ENCODE measurements at regions not wholly inside any gene's neighbourhood (a gene's known extent, or its start where the extent isn't known, plus 50 kb on each side); places are given as distances from the start of the nearest gene placed in this dataset.

DNA sequence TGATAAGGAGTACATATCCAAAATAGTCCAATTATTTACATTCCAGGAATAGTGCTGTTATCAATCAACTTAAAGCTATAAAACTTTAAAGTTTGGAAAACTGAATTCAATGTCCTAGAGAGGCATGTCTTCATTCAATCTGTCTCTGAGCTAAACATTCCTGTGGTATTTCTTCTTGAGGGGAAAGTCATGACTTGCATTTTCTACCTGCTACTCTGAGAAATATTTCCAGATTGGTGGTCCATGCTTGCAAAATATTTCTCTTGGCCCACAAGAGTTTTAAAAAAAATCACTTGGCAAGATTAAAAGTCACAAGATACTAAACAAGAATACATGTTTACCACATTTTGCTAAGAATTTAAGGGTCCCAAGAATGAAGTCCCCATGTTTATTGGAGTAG, 63.6 kb upstream of the HGF start:
- TF ChIP-seq CTCF (IDR thresholded peaks at IDR 0.05; ENCODE audit: low read depth, low read length, missing input control), result no peak
- no peak for TF ChIP-seq SP1 (IDR thresholded peaks at IDR 0.05)
- TF ChIP-seq EGR1 (IDR thresholded peaks at IDR 0.05; ENCODE audit: low read depth in 2 of 2), result no peak
- TF ChIP-seq, protein P1, sequence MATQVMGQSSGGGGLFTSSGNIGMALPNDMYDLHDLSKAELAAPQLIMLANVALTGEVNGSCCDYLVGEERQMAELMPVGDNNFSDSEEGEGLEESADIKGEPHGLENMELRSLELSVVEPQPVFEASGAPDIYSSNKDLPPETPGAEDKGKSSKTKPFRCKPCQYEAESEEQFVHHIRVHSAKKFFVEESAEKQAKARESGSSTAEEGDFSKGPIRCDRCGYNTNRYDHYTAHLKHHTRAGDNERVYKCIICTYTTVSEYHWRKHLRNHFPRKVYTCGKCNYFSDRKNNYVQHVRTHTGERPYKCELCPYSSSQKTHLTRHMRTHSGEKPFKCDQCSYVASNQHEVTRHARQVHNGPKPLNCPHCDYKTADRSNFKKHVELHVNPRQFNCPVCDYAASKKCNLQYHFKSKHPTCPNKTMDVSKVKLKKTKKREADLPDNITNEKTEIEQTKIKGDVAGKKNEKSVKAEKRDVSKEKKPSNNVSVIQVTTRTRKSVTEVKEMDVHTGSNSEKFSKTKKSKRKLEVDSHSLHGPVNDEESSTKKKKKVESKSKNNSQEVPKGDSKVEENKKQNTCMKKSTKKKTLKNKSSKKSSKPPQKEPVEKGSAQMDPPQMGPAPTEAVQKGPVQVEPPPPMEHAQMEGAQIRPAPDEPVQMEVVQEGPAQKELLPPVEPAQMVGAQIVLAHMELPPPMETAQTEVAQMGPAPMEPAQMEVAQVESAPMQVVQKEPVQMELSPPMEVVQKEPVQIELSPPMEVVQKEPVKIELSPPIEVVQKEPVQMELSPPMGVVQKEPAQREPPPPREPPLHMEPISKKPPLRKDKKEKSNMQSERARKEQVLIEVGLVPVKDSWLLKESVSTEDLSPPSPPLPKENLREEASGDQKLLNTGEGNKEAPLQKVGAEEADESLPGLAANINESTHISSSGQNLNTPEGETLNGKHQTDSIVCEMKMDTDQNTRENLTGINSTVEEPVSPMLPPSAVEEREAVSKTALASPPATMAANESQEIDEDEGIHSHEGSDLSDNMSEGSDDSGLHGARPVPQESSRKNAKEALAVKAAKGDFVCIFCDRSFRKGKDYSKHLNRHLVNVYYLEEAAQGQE (IDR thresholded peaks at IDR 0.05), result no peak
- no peak for TF ChIP-seq RAD21 (IDR thresholded peaks at IDR 0.05)
- no peak for TF ChIP-seq MAX (IDR thresholded peaks at IDR 0.05)
- TF ChIP-seq ZBTB33 (IDR thresholded peaks at IDR 0.05), result no peak
- TF ChIP-seq GABPA (IDR thresholded peaks at IDR 0.05 in 1 of 2, conservative IDR thresholded peaks at IDR 0.05 in 1 of 2), result no peak
